Fibroblast of pulmonary artery (primary cell): ENCODE measurements at regions not wholly inside any gene's neighbourhood (a gene's known extent, or its start where the extent isn't known, plus 50 kb on each side); places are given as distances from the start of the nearest gene placed in this dataset.

Experiments
- DNase-seq: peaks from one replicate; pipeline ENCODE4 v3.0.0-alpha.2; 2010; ENCODE audit warnings: low read depth
- H3K4me3 ChIP-seq: replicated peaks from 2 replicates; pipeline ENCODE4 v1.5.1; 2011; ENCODE audit warnings: low read depth, mild to moderate bottlenecking, control low read depth, low read length, moderate library complexity
- CTCF ChIP-seq: IDR thresholded peaks from 2 replicates; pipeline ENCODE4 v1.5.1; 2011; ENCODE audit warnings: mild to moderate bottlenecking, control low read depth, low read length, inconsistent platforms; ENCODE audit errors: missing control alignments

- no peak for DNase-seq
- TF ChIP-seq CTCF: no peak
- H3K4me3 ChIP-seq: no peak overlapping the region
Observed at GRCh38 chr1:101139130-101139529, 97.7 kb upstream of the S1PR1 start.

DNA sequence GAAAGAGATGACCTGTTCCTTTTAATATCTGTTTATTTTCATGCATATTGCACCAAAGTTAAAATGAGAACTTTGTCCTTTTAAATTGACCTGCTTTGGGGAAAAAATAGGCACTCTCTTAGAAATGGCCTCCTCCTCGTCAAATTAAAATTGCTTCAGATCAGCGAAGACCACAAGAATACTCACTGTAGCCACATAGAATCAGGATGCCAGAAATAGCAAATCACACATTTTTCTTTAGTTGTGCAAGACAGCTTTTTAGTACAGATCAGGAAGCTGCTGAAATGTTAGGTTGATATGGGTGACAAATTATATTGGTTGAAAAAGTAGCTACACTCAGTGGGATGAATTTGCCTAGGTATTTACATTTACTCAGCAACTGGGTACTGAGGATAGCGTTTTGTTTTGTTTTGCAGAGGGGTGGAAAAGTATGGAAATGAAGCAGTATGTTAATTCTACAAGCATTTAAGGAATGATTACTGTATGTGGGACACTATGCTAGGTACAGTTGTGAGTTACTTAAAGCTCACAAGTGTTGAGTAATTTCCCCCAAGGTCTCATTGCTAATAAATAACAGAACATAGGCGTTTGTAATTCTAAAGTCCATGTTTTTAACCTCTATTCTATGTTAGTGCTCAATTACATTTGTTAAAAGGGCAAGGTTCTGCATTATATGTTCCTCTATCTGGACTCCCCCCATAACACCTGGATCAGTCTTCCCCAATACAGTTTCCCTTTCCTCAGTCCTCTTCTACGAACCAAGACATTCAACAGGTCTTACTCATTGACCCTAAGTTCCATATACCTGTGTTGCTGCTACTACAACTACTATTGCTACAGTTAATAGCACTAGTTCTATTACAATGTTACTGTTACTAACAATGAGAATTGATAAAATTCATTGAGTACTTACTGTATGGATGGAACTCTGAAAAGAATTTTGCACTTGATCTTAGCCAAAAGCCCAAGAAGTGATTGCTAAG, 99.4 kb upstream of the S1PR1 start:
- TF ChIP-seq CTCF: no peak
- H3K4me3 ChIP-seq: no peak overlapping the region
- DNase-seq: peak; percentile 85

GRCh38 chr1:101136739-101137138, 100.1 kb upstream of the S1PR1 start:
- TF ChIP-seq CTCF: peak; percentile 32
- H3K4me3 ChIP-seq: no peak overlapping the region
- DNase-seq: peak; percentile 59

DNA sequence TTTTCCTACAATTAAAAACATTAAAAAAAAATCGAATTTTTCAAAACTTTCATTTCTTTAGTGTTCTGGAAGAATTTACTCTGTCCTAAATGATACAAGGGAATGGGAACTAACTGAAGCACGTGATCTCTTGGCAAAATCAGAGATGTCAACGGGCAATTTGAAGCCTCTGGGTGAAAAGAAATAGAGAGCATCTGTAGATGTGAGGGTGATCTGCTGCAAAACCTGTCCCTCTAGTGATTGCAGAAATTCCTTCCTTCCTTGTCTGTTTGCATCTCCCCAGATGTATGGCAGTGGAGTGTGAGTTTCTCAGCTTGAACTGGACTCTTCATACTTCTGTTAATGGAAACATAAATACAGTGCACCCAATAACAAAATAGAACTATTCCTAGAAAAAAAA, 100.5 kb upstream of the S1PR1 start:
- no peak for TF ChIP-seq CTCF
- H3K4me3 ChIP-seq: no peak overlapping the region
- no peak for DNase-seq

DNA sequence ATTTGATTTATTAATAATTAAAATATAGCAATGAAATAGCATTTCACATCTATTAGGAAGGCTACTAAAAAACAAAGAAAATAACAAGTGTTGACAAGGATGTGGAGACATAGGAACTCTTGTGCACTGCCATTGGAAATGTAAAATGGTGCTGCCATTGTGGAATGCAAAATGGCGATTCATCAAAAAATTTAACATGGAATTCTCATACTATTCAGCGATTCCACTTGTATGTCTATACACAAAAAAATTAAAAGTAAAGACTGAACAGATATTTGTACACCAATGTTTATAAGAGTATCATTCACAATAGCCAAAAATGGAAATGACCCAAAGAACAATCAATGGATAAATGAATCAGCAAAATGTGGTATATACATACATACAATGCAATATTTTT, 101.3 kb upstream of the S1PR1 start:
- DNase-seq: no peak
- no peak for TF ChIP-seq CTCF
- no peak overlapping the region for H3K4me3 ChIP-seq

DNA sequence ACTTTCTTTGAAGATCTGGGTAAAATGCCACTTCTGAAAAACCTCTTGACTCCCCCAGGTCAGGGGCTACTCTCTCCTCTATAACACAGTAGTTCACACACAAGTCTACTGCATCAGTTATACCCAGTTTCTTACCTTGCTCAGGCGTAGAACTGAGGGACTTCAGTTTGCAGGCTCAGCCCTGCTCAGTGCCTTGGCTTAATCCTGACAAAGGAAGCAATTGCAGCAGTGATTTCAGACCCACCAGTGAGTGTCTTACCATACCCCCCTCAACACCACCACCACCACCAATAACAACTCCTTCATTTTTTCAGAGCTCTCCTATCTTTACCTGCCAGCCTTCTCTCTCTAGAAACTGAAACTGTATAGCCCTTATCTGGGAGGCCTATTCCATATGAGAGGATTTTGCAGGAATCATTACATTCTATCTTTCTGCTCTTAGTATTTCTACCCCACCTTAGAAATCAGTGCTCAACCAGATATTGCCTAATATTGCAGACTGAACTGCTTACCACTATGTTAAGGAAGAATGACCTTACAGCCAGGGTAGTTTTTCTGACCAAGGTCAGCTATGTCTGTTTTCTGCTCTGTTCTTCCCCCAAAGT, 105.5 kb upstream of the S1PR1 start:
- TF ChIP-seq CTCF: no peak
- no peak for DNase-seq
- no peak overlapping the region for H3K4me3 ChIP-seq
